ENCODE measurements at regions not wholly inside any gene's neighbourhood (a gene's known extent, or its start where the extent isn't known, plus 50 kb on each side); places are given as distances from the start of the nearest gene placed in this dataset.

DNA sequence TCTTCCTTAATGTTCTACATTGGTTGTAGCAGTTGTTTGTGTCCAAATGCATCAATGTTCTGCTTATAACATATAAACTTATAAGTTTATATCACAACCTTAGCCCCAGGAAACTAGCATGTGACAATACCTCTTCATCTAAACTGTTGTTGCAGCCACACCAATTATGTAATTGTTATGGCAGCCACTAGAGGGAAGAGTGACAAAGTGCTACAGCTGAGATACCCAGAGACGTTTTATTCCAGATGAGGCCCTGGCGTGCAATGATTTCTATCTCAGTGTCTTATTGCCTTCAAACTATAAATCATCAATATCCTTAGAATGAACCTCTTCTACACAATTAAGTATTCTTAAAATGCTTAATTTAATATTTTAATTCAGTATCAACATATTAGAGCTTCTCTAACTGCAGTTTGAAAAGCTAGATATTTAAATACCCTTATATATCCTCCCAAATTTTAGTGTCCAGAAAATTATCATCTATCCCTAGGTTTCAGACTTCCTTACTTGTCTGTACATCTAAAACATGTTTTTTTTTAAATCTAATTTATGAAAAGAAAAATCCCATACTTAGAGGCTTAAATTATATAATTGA, 171.6 kb downstream of the PCDH10 start:
- no peak for DNase-seq (ENCODE audit: low spot score)
- TF ChIP-seq YY1 (IDR thresholded peaks at IDR 0.05) (no peak), RAD21 (IDR thresholded peaks at IDR 0.05) (peak; percentile 58 to 71)
- TF ChIP-seq, protein P1, sequence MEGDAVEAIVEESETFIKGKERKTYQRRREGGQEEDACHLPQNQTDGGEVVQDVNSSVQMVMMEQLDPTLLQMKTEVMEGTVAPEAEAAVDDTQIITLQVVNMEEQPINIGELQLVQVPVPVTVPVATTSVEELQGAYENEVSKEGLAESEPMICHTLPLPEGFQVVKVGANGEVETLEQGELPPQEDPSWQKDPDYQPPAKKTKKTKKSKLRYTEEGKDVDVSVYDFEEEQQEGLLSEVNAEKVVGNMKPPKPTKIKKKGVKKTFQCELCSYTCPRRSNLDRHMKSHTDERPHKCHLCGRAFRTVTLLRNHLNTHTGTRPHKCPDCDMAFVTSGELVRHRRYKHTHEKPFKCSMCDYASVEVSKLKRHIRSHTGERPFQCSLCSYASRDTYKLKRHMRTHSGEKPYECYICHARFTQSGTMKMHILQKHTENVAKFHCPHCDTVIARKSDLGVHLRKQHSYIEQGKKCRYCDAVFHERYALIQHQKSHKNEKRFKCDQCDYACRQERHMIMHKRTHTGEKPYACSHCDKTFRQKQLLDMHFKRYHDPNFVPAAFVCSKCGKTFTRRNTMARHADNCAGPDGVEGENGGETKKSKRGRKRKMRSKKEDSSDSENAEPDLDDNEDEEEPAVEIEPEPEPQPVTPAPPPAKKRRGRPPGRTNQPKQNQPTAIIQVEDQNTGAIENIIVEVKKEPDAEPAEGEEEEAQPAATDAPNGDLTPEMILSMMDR (IDR thresholded peaks at IDR 0.05; ENCODE audit: low read depth, low read length, missing input control), result peak; percentile 33
- Histone ChIP-seq H3K9ac (ENCODE audit: low read depth in 1 of 2, low read length in 2 of 2) (no peak overlapping the region), H3K9me3 (ENCODE audit: control insufficient read depth in 4 of 4, low read length in 3 of 4) (no peaks in the 10 kb centered on the region), H3K36me3 (ENCODE audit: control insufficient read depth in 4 of 4, insufficient read depth in 3 of 4, low read depth in 1 of 4, low read length in 3 of 4) (no peaks in the 10 kb centered on the region), H3K27me3 (ENCODE audit: control insufficient read depth in 4 of 4, insufficient read depth in 4 of 4, low read length in 3 of 4) (no peaks in the 10 kb centered on the region), H3K27ac (ENCODE audit: low read depth in 1 of 2, low read length in 2 of 2) (no peak overlapping the region), H3K4me1 (ENCODE audit: control insufficient read depth in 4 of 4, insufficient read depth in 4 of 4, low read length in 3 of 4) (no peaks in the 10 kb centered on the region), H3K4me3 (ENCODE audit: low read depth in 1 of 3, low read length in 3 of 3) (no peak overlapping the region)
- 10% methylated on average over 2 of the region's 2 CpGs for WGBS

DNA sequence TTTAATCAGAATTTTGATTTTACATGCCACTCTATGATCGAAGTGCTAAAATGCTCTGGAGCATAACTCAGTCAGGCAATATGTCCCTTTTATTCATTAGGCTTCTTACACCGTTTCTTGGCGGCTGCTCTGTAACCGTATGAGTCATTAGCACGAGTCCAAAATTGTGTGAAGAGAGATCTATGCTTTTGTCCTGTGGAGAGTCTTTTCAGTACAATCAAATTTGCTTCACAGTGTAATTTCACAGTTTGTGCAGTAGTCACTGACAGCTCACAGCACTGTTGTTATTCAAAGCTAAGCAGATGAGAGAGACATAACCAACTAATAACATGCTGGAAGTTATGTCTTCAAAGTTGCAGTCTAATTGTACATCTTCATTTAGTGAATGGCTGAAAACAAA, 167.8 kb downstream of the PCDH10 start:
- Histone ChIP-seq H3K4me3 (ENCODE audit: low read depth in 1 of 3, low read length in 3 of 3) (no peak overlapping the region), H3K27ac (ENCODE audit: low read depth in 1 of 2, low read length in 2 of 2) (no peak overlapping the region), H3K27me3 (ENCODE audit: control insufficient read depth in 4 of 4, insufficient read depth in 4 of 4, low read length in 3 of 4) (no peaks in the 10 kb centered on the region), H3K4me1 (ENCODE audit: control insufficient read depth in 4 of 4, insufficient read depth in 4 of 4, low read length in 3 of 4) (no peaks in the 10 kb centered on the region), H3K9me3 (ENCODE audit: control insufficient read depth in 4 of 4, low read length in 3 of 4) (no peaks in the 10 kb centered on the region), H3K9ac (ENCODE audit: low read depth in 1 of 2, low read length in 2 of 2) (no peak overlapping the region), H3K36me3 (ENCODE audit: control insufficient read depth in 4 of 4, insufficient read depth in 3 of 4, low read depth in 1 of 4, low read length in 3 of 4) (no peaks in the 10 kb centered on the region)
- DNase-seq (ENCODE audit: low spot score), result no peak
- no peak for TF ChIP-seq YY1 (IDR thresholded peaks at IDR 0.05)
- no peak for TF ChIP-seq SP1 (IDR thresholded peaks at IDR 0.05)
- TF ChIP-seq JUND (IDR thresholded peaks at IDR 0.05), result no peak
- TF ChIP-seq HNF4G (IDR thresholded peaks at IDR 0.05), result no peak
- no peak for TF ChIP-seq EGR1 (IDR thresholded peaks at IDR 0.05; ENCODE audit: low read depth in 2 of 2)
- TF ChIP-seq TAF1 (conservative IDR thresholded peaks at IDR 0.05), result no peak
- TF ChIP-seq ATF3 (IDR thresholded peaks at IDR 0.05), result no peak
- TF ChIP-seq HNF4A (conservative IDR thresholded peaks at IDR 0.05), result no peak
- TF ChIP-seq FOXA1 (IDR thresholded peaks at IDR 0.05), result no peak
- no peak for TF ChIP-seq GABPA (IDR thresholded peaks at IDR 0.05 in 1 of 2, conservative IDR thresholded peaks at IDR 0.05 in 1 of 2)
- TF ChIP-seq REST (IDR thresholded peaks at IDR 0.05), result no peak
- TF ChIP-seq RAD21 (IDR thresholded peaks at IDR 0.05), result no peak
- no peak for TF ChIP-seq FOXA2 (IDR thresholded peaks at IDR 0.05)
- no peak for TF ChIP-seq RXRA (IDR thresholded peaks at IDR 0.05)
- TF ChIP-seq, protein P1 (IDR thresholded peaks at IDR 0.05; ENCODE audit: low read depth, low read length, missing input control), result no peak
- TF ChIP-seq, protein P2, sequence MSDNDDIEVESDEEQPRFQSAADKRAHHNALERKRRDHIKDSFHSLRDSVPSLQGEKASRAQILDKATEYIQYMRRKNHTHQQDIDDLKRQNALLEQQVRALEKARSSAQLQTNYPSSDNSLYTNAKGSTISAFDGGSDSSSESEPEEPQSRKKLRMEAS (IDR thresholded peaks at IDR 0.05), result no peak
- WGBS, result 68% methylated on average over 5 of the region's 5 CpGs
